Loucy (cell line): ENCODE measurements at regions not wholly inside any gene's neighbourhood (a gene's known extent, or its start where the extent isn't known, plus 50 kb on each side); places are given as distances from the start of the nearest gene placed in this dataset.

Experiments used
- H2AFZ ChIP-seq: fragments of 200-600 bp; sonication (generic); 2 replicates; pipeline ENCODE4 v1.6.0; 2016; ENCODE audit warnings: antibody characterized with exemption, mild to moderate bottlenecking, low read length, moderate library complexity
- H3F3A ChIP-seq: fragments of 200-600 bp; 2 replicates; pipeline ENCODE4 v1.6.0; 2016; ENCODE audit warnings: antibody characterized with exemption, low read depth, mild to moderate bottlenecking
- H3K27me3 ChIP-seq: fragments of 200-600 bp; sonication (generic); 2 replicates; pipeline ENCODE4 v1.6.1; 2014; ENCODE audit warnings: low read length, mild to moderate bottlenecking; ENCODE audit not compliant: insufficient read depth, poor library complexity, severe bottlenecking
- H3K36me3 ChIP-seq: fragments of 200-600 bp; sonication (generic); 2 replicates; pipeline ENCODE4 v1.6.1; 2016; ENCODE audit warnings: low read length; ENCODE audit not compliant: insufficient read depth
- H3K4me1 ChIP-seq: fragments of 200-600 bp; sonication (generic); 2 replicates; pipeline ENCODE4 v1.5.1; 2014; ENCODE audit warnings: low read length, mild to moderate bottlenecking; ENCODE audit not compliant: insufficient read depth, poor library complexity, severe bottlenecking
- H3K4me2 ChIP-seq: fragments of 200-600 bp; sonication (generic); 2 replicates; pipeline ENCODE4 v1.6.0; 2014; ENCODE audit warnings: antibody characterized with exemption, low read length, low read depth, mild to moderate bottlenecking; ENCODE audit not compliant: poor library complexity, severe bottlenecking
- H3K4me3 ChIP-seq: fragments of 200-600 bp; sonication (generic); 2 replicates; pipeline ENCODE4 v1.5.1; 2014; ENCODE audit warnings: low read length, mild to moderate bottlenecking, mixed read lengths; ENCODE audit not compliant: poor library complexity, severe bottlenecking
- H3K79me2 ChIP-seq: fragments of 200-600 bp; sonication (generic); 2 replicates; pipeline ENCODE4 v1.6.1; 2014; ENCODE audit warnings: low read length; ENCODE audit not compliant: insufficient read depth
- H3K9ac ChIP-seq: fragments of 200-600 bp; sonication (generic); 2 replicates; pipeline ENCODE4 v1.6.0; 2014; ENCODE audit warnings: mild to moderate bottlenecking, low read depth, low read length, moderate library complexity; ENCODE audit not compliant: poor library complexity, severe bottlenecking
- H3K9me2 ChIP-seq: fragments of 200-600 bp; sonication (generic); replicated peaks from 2 replicates; pipeline ENCODE4 v1.6.1; 2016; ENCODE audit warnings: low read depth, low read length, mixed read lengths
- H3K9me3 ChIP-seq: fragments of 200-600 bp; sonication (generic); 2 replicates; pipeline ENCODE4 v1.6.1; 2014; ENCODE audit warnings: mild to moderate bottlenecking, antibody characterized with exemption, low read length, low read depth; ENCODE audit not compliant: insufficient read depth
- H4K20me1 ChIP-seq: fragments of 200-600 bp; sonication (generic); 2 replicates; pipeline ENCODE4 v1.6.0; 2014; ENCODE audit warnings: antibody characterized with exemption, low read length, mild to moderate bottlenecking; ENCODE audit not compliant: insufficient read depth, poor library complexity, severe bottlenecking
- CTCF ChIP-seq: fragments of 200-600 bp; sonication (generic); conservative IDR thresholded peaks from 2 replicates; pipeline ENCODE4 v1.5.1; 2014; ENCODE audit warnings: mild to moderate bottlenecking, antibody characterized with exemption, low read length
- EZH2phosphoT487 ChIP-seq: fragments of 200-600 bp; IDR thresholded peaks from 2 replicates; pipeline ENCODE4 v1.6.1; 2018; ENCODE audit warnings: antibody characterized with exemption, mild to moderate bottlenecking, moderate library complexity, borderline replicate concordance

- H3K9me3 ChIP-seq = no peaks in the 10 kb centered on the region
- no peak overlapping the region for H3K4me2 ChIP-seq
- no peaks in the 10 kb centered on the region for H3K4me1 ChIP-seq
- peaks cover 3% of the 10 kb centered on the region; the same call in 1 of the 2 replicates for H3F3A ChIP-seq
- H3K27me3 ChIP-seq = no peaks in the 10 kb centered on the region
- H3K79me2 ChIP-seq = no peaks in the 10 kb centered on the region
- H3K4me3 ChIP-seq = no peak overlapping the region
- H3K9ac ChIP-seq = no peak overlapping the region
- TF ChIP-seq EZH2phosphoT487 = no peak
- no peak for TF ChIP-seq CTCF
- no peaks in the 10 kb centered on the region for H3K36me3 ChIP-seq
- no peaks in the 10 kb centered on the region for H4K20me1 ChIP-seq
- no peak overlapping the region for H2AFZ ChIP-seq
- no peaks in the 10 kb centered on the region for H3K9me2 ChIP-seq
Measured at GRCh38 chr2:152924722-152925121, 206.3 kb downstream of the ARL6IP6 start.

- Histone ChIP-seq H3K9me2 (no peaks in the 10 kb centered on the region), H2AFZ (no peak overlapping the region), H3K4me1 (no peaks in the 10 kb centered on the region), H3K9me3 (no peaks in the 10 kb centered on the region), H3K36me3 (no peaks in the 10 kb centered on the region), H4K20me1 (no peaks in the 10 kb centered on the region), H3K4me2 (no peak overlapping the region), H3K79me2 (no peaks in the 10 kb centered on the region), H3K27me3 (no peaks in the 10 kb centered on the region), H3F3A (no peaks in the 10 kb centered on the region), H3K9ac (no peak overlapping the region), H3K4me3 (no peak overlapping the region)
- TF ChIP-seq CTCF = no peak
- TF ChIP-seq EZH2phosphoT487 = no peak
Measured at GRCh38 chr2:152924219-152924618, 205.8 kb downstream of the ARL6IP6 start.

- TF ChIP-seq CTCF = no peak
- no peak for TF ChIP-seq EZH2phosphoT487
- Histone ChIP-seq H3K79me2 (no peaks in the 10 kb centered on the region), H2AFZ (no peak overlapping the region), H3K36me3 (no peaks in the 10 kb centered on the region), H3K9ac (no peak overlapping the region), H3K9me3 (no peaks in the 10 kb centered on the region), H3K4me3 (no peak overlapping the region), H3K4me2 (no peak overlapping the region), H3F3A (no peaks in the 10 kb centered on the region), H4K20me1 (no peaks in the 10 kb centered on the region), H3K27me3 (no peaks in the 10 kb centered on the region), H3K9me2 (no peaks in the 10 kb centered on the region), H3K4me1 (no peaks in the 10 kb centered on the region)
Measured at GRCh38 chr2:152920846-152921245, 202.4 kb downstream of the ARL6IP6 start.
